ENCODE measurements at regions not wholly inside any gene's neighbourhood (a gene's known extent, or its start where the extent isn't known, plus 50 kb on each side); places are given as distances from the start of the nearest gene placed in this dataset.
A peak's percentile ranks its signal among the peaks of the same experiment; 100 is the strongest.

GRCh38 chr2:239651859-239652258 lies 251.0 kb upstream of the HDAC4 start:
- H3K4me3 Mint-ChIP-seq, result no peak overlapping the region
- H3K27ac Mint-ChIP-seq, result no peak overlapping the region
- peaks cover 22% of the 10 kb centered on the region for H3K4me1 Mint-ChIP-seq
- Histone ChIP-seq H4K20me1 (ENCODE audit: insufficient read depth, low read length) (no peaks in the 10 kb centered on the region), H3K4me3 (replicated peaks in 1 of 3; ENCODE audit: low read depth in 2 of 3, low read length in 3 of 3) (no peak overlapping the region), H3K9ac (ENCODE audit: insufficient read depth, low read length, poor library complexity, severe bottlenecking) (no peak overlapping the region), H3K36me3 (replicated peaks in 1 of 2; ENCODE audit: control insufficient read depth in 1 of 2, insufficient read depth in 2 of 2, low read length in 2 of 2) (no peaks in the 10 kb centered on the region), H3K4me1 (ENCODE audit: control insufficient read depth in 1 of 2, insufficient read depth in 2 of 2, low read length in 2 of 2) (peaks cover 22 to 27% of the 10 kb centered on the region in 2 donors), H3K4me2 (replicated peaks; ENCODE audit: extremely low read depth, low read length, poor library complexity, severe bottlenecking) (no peak overlapping the region), H3K27ac (ENCODE audit: low read depth in 1 of 2, low read length in 2 of 2) (no peak overlapping the region), H3K9me3 (replicated peaks in 1 of 2; ENCODE audit: control insufficient read depth in 1 of 2, insufficient read depth in 1 of 2, low read length in 2 of 2) (peaks cover 0 to 5% of the 10 kb centered on the region in 2 donors), H3K27me3 (ENCODE audit: control insufficient read depth in 2 of 2, insufficient read depth in 2 of 2, low read length in 2 of 2) (peaks cover 0 to 2% of the 10 kb centered on the region in 2 donors), H3K79me2 (ENCODE audit: insufficient read depth, low read length) (no peaks in the 10 kb centered on the region), H2AFZ (ENCODE audit: insufficient read depth, low read depth, low read length, poor library complexity, severe bottlenecking) (no peak overlapping the region)
- DNase-seq, result no peak
- intact Hi-C loops (cut with micrococcal nuclease), result no loop called here
- 100% methylated on average over 2 of the region's 6 CpGs for WGBS (ENCODE audit: insufficient coverage)
- TF ChIP-seq, protein P1, sequence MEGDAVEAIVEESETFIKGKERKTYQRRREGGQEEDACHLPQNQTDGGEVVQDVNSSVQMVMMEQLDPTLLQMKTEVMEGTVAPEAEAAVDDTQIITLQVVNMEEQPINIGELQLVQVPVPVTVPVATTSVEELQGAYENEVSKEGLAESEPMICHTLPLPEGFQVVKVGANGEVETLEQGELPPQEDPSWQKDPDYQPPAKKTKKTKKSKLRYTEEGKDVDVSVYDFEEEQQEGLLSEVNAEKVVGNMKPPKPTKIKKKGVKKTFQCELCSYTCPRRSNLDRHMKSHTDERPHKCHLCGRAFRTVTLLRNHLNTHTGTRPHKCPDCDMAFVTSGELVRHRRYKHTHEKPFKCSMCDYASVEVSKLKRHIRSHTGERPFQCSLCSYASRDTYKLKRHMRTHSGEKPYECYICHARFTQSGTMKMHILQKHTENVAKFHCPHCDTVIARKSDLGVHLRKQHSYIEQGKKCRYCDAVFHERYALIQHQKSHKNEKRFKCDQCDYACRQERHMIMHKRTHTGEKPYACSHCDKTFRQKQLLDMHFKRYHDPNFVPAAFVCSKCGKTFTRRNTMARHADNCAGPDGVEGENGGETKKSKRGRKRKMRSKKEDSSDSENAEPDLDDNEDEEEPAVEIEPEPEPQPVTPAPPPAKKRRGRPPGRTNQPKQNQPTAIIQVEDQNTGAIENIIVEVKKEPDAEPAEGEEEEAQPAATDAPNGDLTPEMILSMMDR (IDR thresholded peaks at IDR 0.05), result no peak
- H3K27me3 Mint-ChIP-seq (ENCODE audit: low read depth in 3 of 3), result peaks cover 7 to 21% (median 18%) of the 10 kb centered on the region in 3 donors
- H3K9me3 Mint-ChIP-seq, result peaks cover 0 to 13% (median 4%) of the 10 kb centered on the region in 7 donors
- H3K36me3 Mint-ChIP-seq, result no peaks in the 10 kb centered on the region

DNA sequence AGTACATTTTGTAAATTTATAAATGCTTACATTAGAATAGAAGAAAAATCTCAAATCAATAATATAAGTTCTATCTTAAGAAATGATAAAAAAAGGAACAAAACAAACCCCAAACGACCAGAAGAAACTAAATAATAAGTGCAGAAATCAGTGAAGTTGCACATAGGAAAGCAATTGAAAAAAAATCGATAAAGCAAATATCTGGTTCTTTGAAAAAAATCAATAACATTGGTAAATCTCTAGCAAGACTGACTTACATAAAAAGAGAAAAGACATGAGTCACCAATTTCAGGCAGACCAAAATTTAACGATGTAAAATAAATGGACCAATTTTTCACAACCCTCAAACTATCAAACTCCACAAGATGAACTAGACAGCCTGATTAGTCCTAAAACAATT lies 249.9 kb upstream of the HDAC4 start:
- Mint-ChIP-seq H3K4me1 (peaks cover 10% of the 10 kb centered on the region), H3K27me3 (ENCODE audit: low read depth in 3 of 3) (peaks cover 13 to 21% (median 21%) of the 10 kb centered on the region in 3 donors), H3K36me3 (no peaks in the 10 kb centered on the region), H3K27ac (no peak overlapping the region), H3K9me3 (peaks cover 0 to 13% (median 4%) of the 10 kb centered on the region in 7 donors), H3K4me3 (peak overlapping the region in 1 of 2 donors; percentile 6)
- Histone ChIP-seq H3K9me3 (replicated peaks in 1 of 2; ENCODE audit: control insufficient read depth in 1 of 2, insufficient read depth in 1 of 2, low read length in 2 of 2) (peaks cover 0 to 5% of the 10 kb centered on the region in 2 donors), H3K4me2 (replicated peaks; ENCODE audit: extremely low read depth, low read length, poor library complexity, severe bottlenecking) (no peak overlapping the region), H3K4me3 (replicated peaks in 1 of 3; ENCODE audit: low read depth in 2 of 3, low read length in 3 of 3) (no peak overlapping the region), H3K27ac (ENCODE audit: low read depth in 1 of 2, low read length in 2 of 2) (no peak overlapping the region), H3K9ac (ENCODE audit: insufficient read depth, low read length, poor library complexity, severe bottlenecking) (no peak overlapping the region), H4K20me1 (ENCODE audit: insufficient read depth, low read length) (no peaks in the 10 kb centered on the region), H3K4me1 (ENCODE audit: control insufficient read depth in 1 of 2, insufficient read depth in 2 of 2, low read length in 2 of 2) (peaks cover 10 to 15% of the 10 kb centered on the region in 2 donors), H3K27me3 (ENCODE audit: control insufficient read depth in 2 of 2, insufficient read depth in 2 of 2, low read length in 2 of 2) (peaks cover 0 to 2% of the 10 kb centered on the region in 2 donors), H2AFZ (ENCODE audit: insufficient read depth, low read depth, low read length, poor library complexity, severe bottlenecking) (no peak overlapping the region), H3K79me2 (ENCODE audit: insufficient read depth, low read length) (no peaks in the 10 kb centered on the region), H3K36me3 (replicated peaks in 1 of 2; ENCODE audit: control insufficient read depth in 1 of 2, insufficient read depth in 2 of 2, low read length in 2 of 2) (no peaks in the 10 kb centered on the region)
- DNase-seq, result no peak
- WGBS (ENCODE audit: insufficient coverage), result no CpG with 5 or more reads among the region's 3 CpGs
- TF ChIP-seq, protein P1 (IDR thresholded peaks at IDR 0.05), result no peak
- intact Hi-C loops (cut with micrococcal nuclease), result no loop called here
